ENCODE measurements at regions not wholly inside any gene's neighbourhood (a gene's known extent, or its start where the extent isn't known, plus 50 kb on each side); places are given as distances from the start of the nearest gene placed in this dataset.
"Not testable (repeated sequence)": the region's sequence is repeated elsewhere in the genome, so short reads cannot be mapped to it uniquely, and the experiment has no call there.

GRCh38 chr12:73226593-73226992, 954.4 kb downstream of the TRHDE start:
- no peaks in the 10 kb centered on the region for H3K27me3 Mint-ChIP-seq (ENCODE audit: insufficient read depth, unreplicated experiment)
- intact Hi-C loops (cut with micrococcal nuclease) = no loop called here
- H3K4me3 Mint-ChIP-seq (ENCODE audit: unreplicated experiment) = no peak overlapping the region
- ChIA-PET POLR2A (no interaction called here), CTCF (no interaction called here)
- TF ChIP-seq, protein P1, sequence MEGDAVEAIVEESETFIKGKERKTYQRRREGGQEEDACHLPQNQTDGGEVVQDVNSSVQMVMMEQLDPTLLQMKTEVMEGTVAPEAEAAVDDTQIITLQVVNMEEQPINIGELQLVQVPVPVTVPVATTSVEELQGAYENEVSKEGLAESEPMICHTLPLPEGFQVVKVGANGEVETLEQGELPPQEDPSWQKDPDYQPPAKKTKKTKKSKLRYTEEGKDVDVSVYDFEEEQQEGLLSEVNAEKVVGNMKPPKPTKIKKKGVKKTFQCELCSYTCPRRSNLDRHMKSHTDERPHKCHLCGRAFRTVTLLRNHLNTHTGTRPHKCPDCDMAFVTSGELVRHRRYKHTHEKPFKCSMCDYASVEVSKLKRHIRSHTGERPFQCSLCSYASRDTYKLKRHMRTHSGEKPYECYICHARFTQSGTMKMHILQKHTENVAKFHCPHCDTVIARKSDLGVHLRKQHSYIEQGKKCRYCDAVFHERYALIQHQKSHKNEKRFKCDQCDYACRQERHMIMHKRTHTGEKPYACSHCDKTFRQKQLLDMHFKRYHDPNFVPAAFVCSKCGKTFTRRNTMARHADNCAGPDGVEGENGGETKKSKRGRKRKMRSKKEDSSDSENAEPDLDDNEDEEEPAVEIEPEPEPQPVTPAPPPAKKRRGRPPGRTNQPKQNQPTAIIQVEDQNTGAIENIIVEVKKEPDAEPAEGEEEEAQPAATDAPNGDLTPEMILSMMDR (IDR thresholded peaks at IDR 0.05; ENCODE audit: unreplicated experiment) = no peak
- no peaks in the 10 kb centered on the region for H3K9me3 Mint-ChIP-seq (ENCODE audit: unreplicated experiment)
- H3K36me3 Mint-ChIP-seq (ENCODE audit: insufficient read depth, unreplicated experiment) = no peaks in the 10 kb centered on the region
- DNase-seq (ENCODE audit: unreplicated experiment) = no peak
- BruUV-seq (replicated peaks) = no TSS peak
- H3K4me1 Mint-ChIP-seq (ENCODE audit: insufficient read depth, unreplicated experiment) = peaks cover 1% of the 10 kb centered on the region
- H3K27ac Mint-ChIP-seq (ENCODE audit: low read depth, unreplicated experiment) = no peak overlapping the region

DNA sequence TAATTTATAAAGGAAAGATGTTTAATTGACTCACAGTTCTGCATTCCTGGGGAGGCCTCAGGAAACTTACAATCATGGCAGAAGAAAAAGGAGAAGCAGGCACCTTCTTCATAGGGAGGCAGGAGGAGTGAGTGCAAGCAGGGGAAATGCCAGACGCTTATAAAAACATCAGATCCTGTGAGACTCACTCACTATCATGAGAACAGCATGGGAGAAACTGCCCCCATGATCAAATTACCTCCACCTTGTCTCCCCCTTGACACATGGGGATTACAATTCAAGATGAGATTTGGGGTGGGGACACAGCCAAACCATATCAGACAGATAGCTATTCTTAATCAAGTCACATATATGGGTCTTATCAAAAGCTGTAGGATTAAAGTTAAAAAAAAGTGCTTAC, 956.7 kb downstream of the TRHDE start:
- H3K9me3 Mint-ChIP-seq (ENCODE audit: unreplicated experiment); POLR2A ChIA-PET; H3K4me3 Mint-ChIP-seq (ENCODE audit: unreplicated experiment); DNase-seq (ENCODE audit: unreplicated experiment); H3K36me3 Mint-ChIP-seq (ENCODE audit: insufficient read depth, unreplicated experiment); H3K27me3 Mint-ChIP-seq (ENCODE audit: insufficient read depth, unreplicated experiment); H3K27ac Mint-ChIP-seq (ENCODE audit: low read depth, unreplicated experiment); BruUV-seq (replicated peaks); intact Hi-C loops (cut with micrococcal nuclease); H3K4me1 Mint-ChIP-seq (ENCODE audit: insufficient read depth, unreplicated experiment): not testable (repeated sequence)
- CTCF ChIA-PET = interaction anchor here (0.6 kb wide), 1 partner anchor 803 kb away, joined by 4 read pairs; no protein-coding TSS in a partner anchor

DNA sequence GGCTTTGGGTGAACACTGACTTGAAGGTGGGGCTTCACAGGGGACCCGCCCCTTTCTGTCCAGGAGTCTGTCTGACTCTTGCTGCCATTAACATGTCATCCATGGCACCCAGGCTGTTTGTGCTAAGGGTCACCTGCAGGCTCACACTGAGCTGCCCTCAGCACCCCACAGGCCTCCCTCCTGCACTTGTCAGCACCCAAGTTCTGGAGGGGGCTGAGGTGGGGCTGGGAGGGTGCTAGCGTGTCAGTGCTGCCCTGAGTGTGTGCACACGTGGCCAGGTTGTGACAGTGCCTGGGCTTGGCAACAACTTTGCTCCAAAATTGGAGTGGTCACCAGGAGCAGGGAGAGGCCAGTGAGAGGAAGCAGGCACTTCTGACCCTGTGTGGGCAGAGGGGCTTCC, 963.2 kb downstream of the TRHDE start:
- no peak overlapping the region for H3K4me3 Mint-ChIP-seq (ENCODE audit: unreplicated experiment)
- POLR2A ChIA-PET = interaction anchor here (0.5 kb wide), 1 partner anchor 72 kb away, joined by 3 read pairs; no protein-coding TSS in a partner anchor
- H3K36me3 Mint-ChIP-seq (ENCODE audit: insufficient read depth, unreplicated experiment) = no peaks in the 10 kb centered on the region
- peaks cover 6% of the 10 kb centered on the region for H3K4me1 Mint-ChIP-seq (ENCODE audit: insufficient read depth, unreplicated experiment)
- DNase-seq (ENCODE audit: unreplicated experiment) = no peak
- no peaks in the 10 kb centered on the region for H3K27me3 Mint-ChIP-seq (ENCODE audit: insufficient read depth, unreplicated experiment)
- BruUV-seq (replicated peaks) = no TSS peak
- H3K27ac Mint-ChIP-seq (ENCODE audit: low read depth, unreplicated experiment) = no peak overlapping the region
- TF ChIP-seq, protein P1 (IDR thresholded peaks at IDR 0.05; ENCODE audit: unreplicated experiment) = no peak
- H3K9me3 Mint-ChIP-seq (ENCODE audit: unreplicated experiment) = peaks cover 15% of the 10 kb centered on the region
- CTCF ChIA-PET = interaction anchor here (0.5 kb wide), 1 partner anchor 144 kb away, joined by 4 read pairs; no protein-coding TSS in a partner anchor
- intact Hi-C loops (cut with micrococcal nuclease) = no loop called here

- ChIA-PET CTCF (no interaction called here), POLR2A (no interaction called here)
- Mint-ChIP-seq H3K27me3 (ENCODE audit: insufficient read depth, unreplicated experiment) (no peaks in the 10 kb centered on the region), H3K36me3 (ENCODE audit: insufficient read depth, unreplicated experiment) (no peaks in the 10 kb centered on the region), H3K27ac (ENCODE audit: low read depth, unreplicated experiment) (no peak overlapping the region), H3K4me1 (ENCODE audit: insufficient read depth, unreplicated experiment) (peaks cover 6% of the 10 kb centered on the region), H3K4me3 (ENCODE audit: unreplicated experiment) (no peak overlapping the region), H3K9me3 (ENCODE audit: unreplicated experiment) (peaks cover 7% of the 10 kb centered on the region)
- no peak for DNase-seq (ENCODE audit: unreplicated experiment)
- intact Hi-C loops (cut with micrococcal nuclease) = no loop called here
- TF ChIP-seq, protein P1 (IDR thresholded peaks at IDR 0.05; ENCODE audit: unreplicated experiment) = no peak
- BruUV-seq (replicated peaks) = no TSS peak
Observed at GRCh38 chr12:73240110-73240509, 967.9 kb downstream of the TRHDE start.

- CTCF ChIA-PET = interaction anchor here (0.6 kb wide), 1 partner anchor 16 kb away, joined by 5 read pairs; no protein-coding TSS in a partner anchor
Observed at GRCh38 chr12:73262788-73263381, 990.7 kb downstream of the TRHDE start.

More at GRCh38 chr12:73262788-73263381, 990.7 kb downstream of the TRHDE start:
- no peak overlapping the region for H3K4me3 Mint-ChIP-seq (ENCODE audit: unreplicated experiment)
- TF ChIP-seq, protein P1 (IDR thresholded peaks at IDR 0.05; ENCODE audit: unreplicated experiment) = no peak
- no TSS peak for BruUV-seq (replicated peaks)
- no peaks in the 10 kb centered on the region for H3K36me3 Mint-ChIP-seq (ENCODE audit: insufficient read depth, unreplicated experiment)
- intact Hi-C loops (cut with micrococcal nuclease) = no loop called here
- DNase-seq (ENCODE audit: unreplicated experiment) = no peak
- H3K9me3 Mint-ChIP-seq (ENCODE audit: unreplicated experiment) = no peaks in the 10 kb centered on the region
- H3K27me3 Mint-ChIP-seq (ENCODE audit: insufficient read depth, unreplicated experiment) = no peaks in the 10 kb centered on the region
- POLR2A ChIA-PET = no interaction called here
- no peak overlapping the region for H3K27ac Mint-ChIP-seq (ENCODE audit: low read depth, unreplicated experiment)
- H3K4me1 Mint-ChIP-seq (ENCODE audit: insufficient read depth, unreplicated experiment) = no peaks in the 10 kb centered on the region
